DOHH2 (cell line): ENCODE measurements at regions not wholly inside any gene's neighbourhood (a gene's known extent, or its start where the extent isn't known, plus 50 kb on each side); places are given as distances from the start of the nearest gene placed in this dataset.

ENCODE experiments used
- EZH2phosphoT487 ChIP-seq: fragments of 200-600 bp; sonication (generic); IDR thresholded peaks from 2 replicates; pipeline ENCODE4 v1.6.1; 2017; ENCODE audit warnings: borderline replicate concordance, mild to moderate bottlenecking, antibody characterized with exemption, low read length, moderate library complexity, mixed read lengths
- TF ChIP-seq, protein P1 (sequence below): fragments of 200-600 bp; sonication (generic); IDR thresholded peaks from one replicate; pipeline ENCODE4 v1.5.1; 2014; ENCODE audit warnings: antibody characterized with exemption, mild to moderate bottlenecking, low read depth, low read length; ENCODE audit not compliant: poor library complexity, severe bottlenecking

DNA sequence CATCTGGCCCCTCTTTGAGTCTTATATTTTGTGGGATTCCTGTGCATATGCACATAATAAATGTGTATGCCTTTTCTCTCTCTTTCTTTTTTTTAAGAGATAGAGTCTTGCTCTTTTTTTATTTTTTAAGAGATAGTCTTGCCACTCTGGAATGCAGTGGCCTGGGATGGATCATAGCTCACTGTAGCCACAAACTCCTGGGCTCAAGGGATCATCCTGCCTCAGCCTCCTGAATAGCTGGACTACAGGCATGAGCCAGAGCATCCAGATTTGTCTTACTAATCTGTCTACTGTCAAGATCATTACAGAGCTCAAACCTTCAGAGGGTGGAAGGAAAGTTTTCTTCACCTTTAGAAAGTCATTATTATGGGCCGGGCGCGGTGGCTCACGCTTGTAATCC is 342.2 kb upstream of the LRRTM4 start:
- TF ChIP-seq, protein P1, sequence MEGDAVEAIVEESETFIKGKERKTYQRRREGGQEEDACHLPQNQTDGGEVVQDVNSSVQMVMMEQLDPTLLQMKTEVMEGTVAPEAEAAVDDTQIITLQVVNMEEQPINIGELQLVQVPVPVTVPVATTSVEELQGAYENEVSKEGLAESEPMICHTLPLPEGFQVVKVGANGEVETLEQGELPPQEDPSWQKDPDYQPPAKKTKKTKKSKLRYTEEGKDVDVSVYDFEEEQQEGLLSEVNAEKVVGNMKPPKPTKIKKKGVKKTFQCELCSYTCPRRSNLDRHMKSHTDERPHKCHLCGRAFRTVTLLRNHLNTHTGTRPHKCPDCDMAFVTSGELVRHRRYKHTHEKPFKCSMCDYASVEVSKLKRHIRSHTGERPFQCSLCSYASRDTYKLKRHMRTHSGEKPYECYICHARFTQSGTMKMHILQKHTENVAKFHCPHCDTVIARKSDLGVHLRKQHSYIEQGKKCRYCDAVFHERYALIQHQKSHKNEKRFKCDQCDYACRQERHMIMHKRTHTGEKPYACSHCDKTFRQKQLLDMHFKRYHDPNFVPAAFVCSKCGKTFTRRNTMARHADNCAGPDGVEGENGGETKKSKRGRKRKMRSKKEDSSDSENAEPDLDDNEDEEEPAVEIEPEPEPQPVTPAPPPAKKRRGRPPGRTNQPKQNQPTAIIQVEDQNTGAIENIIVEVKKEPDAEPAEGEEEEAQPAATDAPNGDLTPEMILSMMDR = no peak
- TF ChIP-seq EZH2phosphoT487 = no peak
